NCI-H2196 treated with DMSO at 0.1 percent for 48 hours (cell line): ENCODE measurements at regions not wholly inside any gene's neighbourhood (a gene's known extent, or its start where the extent isn't known, plus 50 kb on each side); places are given as distances from the start of the nearest gene placed in this dataset.

ENCODE experiments used
- DNase-seq: peaks from one replicate; lab custom pipeline; 2025; ENCODE audit not compliant: unreplicated experiment; lab: John Stamatoyannopoulos, UW

DNA sequence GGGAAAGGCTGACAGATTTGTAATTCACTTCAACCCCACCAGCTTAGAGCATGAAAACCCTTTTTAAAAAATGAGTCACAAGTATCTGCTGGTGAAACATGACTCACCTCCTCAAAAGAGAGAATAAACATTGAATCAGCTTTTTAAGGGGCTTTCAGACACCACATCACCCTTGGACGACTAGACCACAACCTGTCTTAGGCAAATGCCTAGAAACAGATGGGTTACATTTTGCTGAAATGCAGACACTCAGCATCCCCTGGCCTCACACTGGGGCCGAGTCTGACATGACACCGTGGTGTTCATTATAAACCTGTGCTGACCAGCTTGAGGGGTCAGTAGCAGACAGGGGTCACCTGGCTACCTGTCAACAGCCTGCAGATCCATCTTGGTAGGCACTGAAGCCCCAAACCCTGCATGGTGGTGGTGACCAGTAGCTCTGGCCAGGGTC, 175.3 kb upstream of the CST7 start:
- no peak for DNase-seq

DNA sequence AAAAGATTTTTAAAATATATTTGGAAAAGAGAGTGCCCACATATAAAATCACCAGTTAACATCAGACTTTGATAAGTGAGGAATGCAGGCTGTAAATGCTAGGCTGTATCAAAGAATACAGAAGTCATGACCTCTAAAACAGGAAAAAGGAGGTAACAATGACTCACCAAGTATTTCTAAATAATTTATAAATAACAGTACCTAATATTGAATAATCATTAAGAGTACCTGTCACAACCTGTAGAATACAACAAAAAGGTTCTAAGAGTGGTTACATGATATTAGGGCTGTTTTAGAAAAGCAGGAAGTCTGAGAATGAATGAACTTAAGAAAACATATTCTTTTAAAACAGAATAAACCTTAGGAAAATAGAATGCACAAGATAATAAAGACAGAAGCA, 173.1 kb upstream of the CST7 start:
- no peak for DNase-seq

DNA sequence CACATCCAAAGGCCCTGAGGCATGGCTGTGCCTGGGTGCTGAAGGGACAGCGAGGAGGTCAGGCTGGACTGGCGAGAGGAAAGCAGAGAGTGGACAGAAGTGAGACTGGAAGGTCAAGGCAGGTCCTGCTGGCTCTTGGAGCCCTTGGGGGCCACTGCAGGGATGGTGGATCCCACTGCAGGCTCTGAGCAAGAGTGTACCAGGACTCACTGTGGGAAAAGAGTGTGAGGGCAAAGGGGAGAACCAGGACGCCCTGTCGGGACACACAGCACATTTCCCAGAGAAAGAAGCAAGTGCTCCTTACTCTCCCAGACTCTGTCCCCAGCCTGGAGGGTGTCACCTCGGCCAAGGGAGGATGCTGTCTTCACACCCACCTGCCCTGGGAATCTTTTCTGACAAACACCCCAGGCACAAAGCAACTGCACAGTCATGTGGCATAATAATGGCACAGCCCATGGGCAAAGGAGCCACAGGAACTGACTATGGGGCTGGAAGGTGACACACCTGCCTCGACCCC, 172.3 kb upstream of the CST7 start:
- no peak for DNase-seq

DNA sequence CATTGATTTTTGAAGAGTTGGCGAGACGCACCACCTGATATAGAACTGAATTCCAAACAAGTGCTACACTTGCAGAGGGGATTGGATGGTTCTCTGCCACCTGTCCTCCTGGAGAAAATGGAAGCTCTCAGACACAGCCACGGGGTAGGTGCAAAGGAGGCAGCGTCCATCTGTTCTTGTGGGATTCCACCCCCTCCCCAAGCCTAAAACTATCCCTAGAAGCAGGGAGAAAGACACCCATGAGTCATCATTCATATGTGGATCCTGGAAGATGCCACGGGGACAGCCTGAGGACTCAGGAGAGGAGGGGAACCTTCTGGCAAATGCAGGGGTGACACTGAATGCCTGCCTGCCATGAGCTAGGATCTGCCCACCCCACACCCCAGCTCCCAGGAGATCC, 171.3 kb upstream of the CST7 start:
- DNase-seq = no peak

DNA sequence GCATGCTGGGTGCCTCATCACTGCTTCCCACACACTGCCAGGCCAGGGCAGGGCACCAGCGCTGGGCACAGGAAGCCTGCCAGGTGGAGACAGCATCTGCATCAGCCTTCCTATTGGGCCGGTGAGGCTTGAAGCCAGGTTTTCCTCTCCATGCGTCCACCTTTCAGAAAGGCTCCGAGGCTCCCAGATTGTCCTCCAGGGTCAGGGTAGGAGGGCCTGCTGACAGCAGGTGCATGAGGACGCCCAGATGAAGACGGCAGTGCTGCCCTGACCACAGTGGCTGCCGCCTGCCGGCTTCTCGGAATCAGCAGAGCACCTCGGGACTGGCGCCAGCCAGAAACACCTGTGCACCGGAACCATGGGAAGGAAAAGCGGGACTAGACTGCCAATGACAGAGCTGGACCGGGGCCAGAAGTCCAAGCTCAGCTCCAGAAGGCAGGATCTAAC, 170.5 kb upstream of the CST7 start:
- peak; percentile 40 for DNase-seq

DNA sequence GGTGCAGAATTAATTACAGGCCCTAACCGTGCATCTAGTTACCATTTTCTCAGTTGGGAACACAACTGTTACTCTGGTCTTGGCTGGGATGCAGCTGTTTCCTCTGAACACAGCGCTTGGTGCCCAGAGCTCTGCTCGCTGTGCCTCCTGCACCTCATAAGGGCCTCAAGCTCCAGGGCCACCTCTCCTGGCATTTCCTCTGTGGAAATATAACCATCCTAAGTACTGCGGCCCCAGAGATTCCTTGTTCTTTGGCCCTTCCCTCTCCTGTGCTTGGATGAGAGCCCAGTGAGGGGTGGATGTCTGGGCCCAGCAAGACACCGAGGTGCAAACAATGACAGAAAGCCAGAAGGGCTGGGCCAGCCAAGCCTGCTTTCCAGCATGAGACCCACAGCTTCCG, 169.9 kb upstream of the CST7 start:
- DNase-seq = no peak

DNA sequence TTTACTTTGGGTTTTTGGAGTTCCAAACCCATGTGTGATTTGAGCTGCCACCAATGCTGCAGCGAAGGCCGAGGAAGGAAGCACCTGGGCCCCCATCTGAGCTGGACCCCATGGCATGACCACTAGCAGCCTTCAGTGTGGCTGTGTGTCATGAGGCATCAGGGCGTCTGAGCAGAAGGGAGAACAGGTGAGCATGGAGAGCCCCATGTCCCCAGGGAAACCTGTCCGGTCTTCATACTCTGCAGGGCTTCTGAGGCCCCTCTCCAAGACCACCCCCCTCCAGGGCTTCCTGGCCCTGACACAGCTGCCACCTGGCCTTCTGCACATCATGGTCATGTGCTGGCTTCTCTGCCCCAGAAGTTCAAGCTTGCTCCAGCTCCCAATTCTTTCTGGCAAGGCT, 169.1 kb upstream of the CST7 start:
- no peak for DNase-seq

DNA sequence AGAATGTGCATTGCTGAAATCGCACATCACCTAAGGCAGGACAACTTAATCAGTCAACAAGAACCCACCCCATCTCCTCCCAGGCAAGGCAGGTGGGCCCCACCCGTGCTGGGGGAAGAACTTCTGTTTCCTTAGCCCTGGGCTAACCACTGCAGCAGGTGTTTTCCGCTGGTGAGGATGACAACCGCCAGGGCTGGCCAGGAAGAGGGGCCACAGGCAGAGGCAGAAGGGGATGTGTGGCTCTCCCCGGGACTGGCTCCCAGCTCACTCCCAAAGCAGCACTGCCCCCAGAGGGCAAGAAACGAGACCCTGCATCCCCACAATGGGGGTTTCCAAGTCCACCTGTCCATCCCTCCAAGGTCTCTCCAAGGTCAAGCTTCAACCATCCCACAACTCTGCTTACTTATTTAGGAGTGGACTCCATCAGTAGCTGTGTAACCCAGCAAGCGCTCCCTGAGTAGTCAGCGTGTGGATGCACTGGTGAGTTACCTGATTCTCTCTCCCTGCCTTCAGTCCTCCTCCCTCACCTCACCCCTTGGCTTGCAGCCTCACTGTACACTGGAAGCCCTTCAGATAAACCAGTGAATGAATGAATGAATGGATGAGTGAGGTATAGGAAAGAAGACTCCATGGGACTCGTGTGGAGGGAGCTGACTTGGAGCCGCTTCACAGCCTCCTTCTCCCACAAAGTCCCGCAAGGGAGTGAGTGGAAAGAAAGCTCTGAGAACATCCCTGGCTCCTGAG, 168.2 kb upstream of the CST7 start:
- no peak for DNase-seq

DNA sequence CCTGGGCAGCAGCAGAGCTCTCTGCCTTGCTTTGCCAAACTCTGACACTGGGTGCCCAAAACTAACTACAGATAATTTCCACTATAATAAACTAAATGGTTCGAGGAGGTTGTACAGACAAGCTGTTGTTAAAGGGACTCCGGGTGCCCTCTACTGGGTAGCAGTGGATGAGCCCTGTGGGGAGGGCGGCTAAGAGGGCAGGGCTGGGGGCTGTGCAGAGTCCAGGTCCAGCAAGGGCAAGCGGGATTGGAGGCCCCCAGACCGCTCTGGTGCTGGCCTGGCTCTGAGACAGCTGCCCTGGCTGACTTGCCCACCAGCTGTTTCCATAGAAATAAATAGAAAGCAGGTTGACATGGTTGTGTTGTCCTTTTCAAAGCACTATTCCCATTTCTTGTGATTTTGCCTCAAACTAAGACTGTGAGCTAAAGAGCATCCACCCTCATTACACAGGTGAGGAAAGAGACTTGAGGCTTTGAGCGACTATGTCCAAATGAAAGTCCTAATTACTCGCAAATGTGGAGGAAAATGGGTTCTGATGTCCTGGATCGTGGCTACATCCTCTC, 167.6 kb upstream of the CST7 start:
- DNase-seq = no peak

DNA sequence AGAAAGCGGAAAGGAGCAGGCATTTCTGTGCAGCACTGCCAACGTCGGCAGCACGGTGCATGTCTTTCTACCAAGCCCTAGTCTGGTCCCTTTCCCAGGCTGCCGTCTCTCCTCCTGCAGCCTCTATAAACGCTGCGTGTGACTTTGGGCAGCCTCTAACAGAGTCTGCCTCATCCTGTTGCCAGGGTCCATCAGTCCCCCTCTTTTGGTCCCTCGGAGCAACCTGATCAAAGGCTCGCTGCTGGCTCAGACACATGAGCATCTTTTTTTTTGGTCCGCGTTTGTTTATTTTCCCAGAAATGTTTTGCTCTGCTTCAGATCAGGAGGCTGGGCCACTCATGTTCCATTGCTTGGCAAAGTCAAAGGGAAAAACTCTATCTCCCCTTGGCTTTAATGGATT, 166.8 kb upstream of the CST7 start:
- no peak for DNase-seq

DNA sequence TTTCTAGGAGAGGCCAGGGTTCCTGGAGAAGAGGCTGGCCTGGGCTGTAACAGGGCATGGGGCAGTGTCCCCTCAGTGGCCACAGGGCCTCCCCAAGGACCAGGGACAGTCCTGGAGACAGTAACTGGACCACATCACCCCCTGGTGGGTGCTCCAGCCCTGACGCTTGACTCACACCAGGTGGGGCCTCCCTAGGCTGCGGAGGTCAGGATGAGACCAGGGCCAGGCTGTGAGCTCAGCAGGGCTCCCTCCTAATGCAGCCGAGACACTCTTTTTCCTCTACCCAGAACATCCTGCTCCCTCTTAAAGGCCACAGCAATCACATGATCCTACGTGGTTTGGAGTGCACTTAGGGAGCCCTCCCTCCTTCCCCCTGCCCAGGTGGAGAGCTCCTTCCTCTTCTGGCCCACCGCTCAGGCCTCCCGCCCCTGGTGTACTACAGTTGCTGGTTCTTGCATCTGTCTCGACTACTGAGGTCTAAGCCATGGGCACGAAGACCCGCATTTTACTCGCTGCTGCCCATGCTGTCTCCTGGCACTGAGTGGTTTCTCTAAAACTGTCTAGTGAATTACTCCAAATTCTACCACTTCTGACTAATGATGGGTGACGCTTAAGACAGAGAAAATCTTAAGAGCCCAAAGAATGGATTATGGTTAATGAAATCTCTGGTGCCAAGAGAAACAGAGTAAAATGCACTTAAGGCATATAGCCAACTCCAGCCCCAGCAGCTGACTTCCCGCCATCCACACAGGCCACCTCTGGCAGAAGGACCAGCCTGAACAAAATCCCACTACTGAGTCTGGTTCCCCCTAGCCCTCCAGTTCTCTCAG, 166.1 kb upstream of the CST7 start:
- no peak for DNase-seq

DNA sequence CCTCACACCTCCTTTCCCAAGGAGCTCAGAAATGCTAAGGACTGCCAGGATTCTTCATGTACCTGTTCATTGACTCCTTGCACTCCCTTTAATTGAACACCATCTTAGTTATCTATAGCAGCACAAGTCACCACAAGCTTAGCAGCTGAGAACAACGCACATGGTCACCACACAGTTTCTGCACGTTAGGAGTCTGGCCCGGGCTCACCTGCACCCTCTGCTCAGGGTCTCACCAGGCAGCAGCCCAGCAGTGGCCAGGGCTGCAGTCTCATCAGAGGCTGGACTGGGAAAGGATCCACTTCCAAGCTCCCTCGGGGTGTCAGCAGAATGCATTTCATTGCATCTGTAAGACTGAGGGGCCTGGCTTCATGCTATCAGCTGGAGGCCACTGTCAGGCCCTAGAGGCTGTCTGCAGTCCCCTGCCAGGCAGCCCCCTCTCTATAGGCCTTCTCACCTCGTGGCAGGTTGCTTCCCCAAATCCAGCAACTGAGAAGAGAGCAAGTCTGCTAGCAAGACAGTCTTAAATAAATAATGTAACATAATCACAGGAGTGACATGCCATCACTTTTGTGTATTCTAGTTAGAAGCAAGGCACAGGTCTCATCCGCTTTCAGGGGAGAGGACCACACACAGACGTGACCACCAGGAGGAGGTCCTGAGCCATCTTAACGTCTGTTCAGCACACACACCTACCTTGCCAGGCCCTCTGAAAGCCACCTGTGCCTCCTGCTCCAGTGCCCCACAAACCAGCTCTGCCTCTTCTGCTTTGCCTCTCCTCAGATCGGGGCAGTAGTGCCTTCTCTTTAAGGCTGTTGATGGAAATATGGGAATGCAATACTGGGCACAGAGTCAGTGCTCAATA, 165.2 kb upstream of the CST7 start:
- no peak for DNase-seq

DNA sequence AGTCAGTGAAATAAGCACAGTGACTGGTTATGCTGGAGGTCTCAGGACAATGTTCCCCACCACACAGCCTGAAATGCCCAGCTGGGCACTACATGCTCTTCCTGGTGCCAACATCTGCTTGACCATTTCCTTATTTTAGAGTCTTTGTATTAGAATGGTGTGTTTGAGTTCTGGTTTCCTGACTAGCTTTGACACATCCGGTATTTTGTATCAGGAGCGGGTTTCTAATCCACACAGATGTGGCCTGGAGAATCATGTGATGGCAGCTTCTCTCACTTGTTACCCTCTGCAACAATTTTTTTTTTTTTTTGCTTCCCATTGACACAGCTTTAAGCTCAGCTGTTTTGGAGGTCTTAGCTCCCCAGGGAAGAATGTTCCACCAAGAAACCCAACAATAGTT, 164.5 kb upstream of the CST7 start:
- no peak for DNase-seq

DNA sequence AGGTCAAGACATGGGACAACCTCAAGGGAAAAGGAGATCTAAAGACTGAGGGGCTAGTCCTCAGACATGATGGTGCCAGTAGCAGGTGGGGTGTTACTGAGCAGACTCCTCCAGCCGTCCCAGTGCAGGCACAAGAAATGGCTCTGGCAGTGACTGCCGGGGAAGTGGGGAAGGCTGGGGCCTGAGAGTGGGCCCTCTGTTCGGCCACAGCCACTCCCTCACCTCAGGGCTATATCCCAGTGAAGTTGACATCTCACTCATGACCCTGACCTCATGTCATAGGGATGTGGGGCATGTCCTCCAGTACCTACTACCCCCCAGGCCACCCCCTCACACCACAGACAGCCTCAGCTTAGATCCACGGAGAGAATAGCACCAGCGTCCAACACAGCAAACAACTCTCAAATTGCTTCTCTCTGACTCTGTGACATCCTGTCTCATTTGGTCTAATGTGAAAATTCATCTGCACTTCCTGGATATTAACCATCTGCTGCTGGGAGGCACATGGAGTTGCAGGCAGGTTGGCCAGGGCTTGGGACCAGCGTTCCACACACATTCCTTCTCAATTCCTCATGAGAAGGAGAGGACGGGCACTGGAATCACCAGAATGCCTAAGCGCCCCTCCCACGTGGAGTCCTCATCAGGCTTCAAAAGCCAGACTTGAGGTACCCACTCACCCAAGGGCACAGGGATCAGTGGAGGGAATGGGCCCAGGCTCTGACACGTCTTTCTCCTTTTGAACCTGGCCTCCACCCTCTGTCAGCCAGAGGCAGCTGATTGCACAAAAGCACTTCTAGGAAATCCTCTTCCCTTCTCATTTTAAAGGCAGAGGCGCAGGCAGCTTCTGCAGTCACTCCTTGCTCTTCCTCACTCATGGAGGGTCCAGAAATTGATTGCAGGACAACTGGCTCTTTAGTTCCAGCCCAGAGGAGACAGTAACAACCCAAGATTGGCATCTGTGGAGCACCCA, 163.6 kb upstream of the CST7 start:
- DNase-seq = no peak

DNA sequence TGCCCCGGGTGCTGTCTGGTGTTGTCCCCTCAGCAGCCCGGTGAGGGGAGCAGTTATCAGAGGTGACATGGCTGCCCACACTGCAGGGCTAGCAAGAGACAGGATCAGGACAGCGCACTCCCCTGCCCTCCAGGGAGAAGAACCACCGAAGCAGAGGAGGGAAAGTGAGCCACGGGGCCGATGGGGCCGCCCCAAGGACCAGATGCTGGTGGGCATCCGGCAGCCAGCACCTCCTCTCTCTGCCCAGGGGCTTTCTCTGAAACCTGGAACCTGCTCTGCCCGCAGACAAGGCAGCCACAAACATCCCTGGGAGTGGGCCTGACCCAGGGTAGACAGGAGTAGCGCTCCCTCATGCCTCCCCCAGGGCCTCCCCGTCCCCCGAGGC, 163.0 kb upstream of the CST7 start:
- no peak for DNase-seq

DNA sequence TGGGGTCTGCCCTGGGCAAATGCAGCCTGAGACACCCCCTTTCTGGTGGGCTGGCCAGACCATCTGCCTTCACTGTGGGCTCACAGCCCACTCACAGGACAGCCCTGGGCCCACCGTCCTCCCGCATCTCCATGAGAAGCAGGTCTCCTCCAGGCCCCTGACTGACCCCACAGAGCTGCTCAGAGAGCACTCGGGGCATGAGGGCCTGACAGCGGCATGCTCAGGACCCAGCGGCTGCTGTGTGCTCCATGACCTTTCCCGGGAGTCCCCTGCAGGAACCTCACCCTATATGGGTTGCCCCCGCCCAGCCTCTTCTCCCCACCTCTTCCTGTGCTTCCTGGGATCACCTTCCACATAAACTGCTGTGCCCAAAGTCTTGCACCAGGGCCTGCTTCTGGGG, 162.4 kb upstream of the CST7 start:
- DNase-seq = no peak

DNA sequence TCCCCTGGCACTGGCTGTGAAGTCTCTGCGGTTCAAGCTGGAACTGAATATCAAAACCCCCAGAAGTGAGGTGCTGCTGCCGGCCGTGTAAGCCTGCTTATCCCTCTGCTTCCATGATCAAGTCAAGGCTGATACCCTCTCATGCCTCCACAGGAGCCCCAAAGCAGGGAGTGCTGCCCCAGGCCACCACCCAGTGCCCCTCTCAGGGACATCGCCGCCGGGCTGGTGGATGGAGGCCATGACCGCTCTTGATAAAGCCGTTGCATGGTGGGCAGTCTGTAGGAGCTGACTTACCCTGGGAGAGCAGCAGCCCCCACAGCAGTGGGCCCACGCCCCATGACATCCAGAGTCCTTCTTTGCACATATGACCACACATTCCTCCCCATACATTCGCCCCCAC, 162.0 kb upstream of the CST7 start:
- no peak for DNase-seq

DNA sequence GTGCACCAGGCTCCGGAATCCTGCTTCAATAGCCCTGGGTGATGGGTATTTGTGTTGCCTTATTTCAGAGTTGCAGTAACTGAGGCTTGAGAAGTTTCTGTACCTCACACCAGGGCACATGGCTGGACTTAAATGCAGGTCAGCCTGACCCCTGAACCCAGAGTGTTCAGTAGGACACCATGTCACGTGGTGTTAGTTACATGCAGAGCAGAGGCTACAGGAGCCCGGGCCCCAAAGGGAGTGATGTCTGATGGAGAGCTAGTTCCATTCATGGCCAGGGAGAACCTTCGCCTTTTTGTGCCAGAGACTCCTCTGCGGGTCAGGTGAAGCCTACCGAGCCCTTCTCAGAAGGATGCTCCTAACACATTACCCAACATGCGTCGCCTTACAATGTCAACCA, 161.4 kb upstream of the CST7 start:
- DNase-seq = no peak

DNA sequence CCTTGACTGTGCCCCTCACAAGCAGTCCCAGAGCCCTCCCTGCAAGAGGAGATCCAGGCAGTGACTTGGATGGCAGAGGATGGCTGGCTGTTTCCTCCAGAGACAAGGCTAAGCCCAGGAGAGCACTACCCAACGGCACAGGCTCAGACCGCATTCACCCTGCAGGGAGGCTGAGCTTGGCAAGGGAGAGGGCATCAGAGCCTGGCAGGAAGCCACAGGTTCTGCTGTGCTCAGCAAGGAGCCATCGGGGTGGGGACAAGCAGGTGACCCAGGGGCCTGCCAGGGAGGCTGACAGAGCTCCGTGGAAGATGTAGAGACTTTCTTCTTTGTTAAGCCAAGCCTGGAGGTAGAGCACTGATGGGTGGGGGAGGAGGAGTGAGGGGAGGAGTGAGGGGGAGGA, 159.2 kb upstream of the CST7 start:
- DNase-seq = no peak

DNA sequence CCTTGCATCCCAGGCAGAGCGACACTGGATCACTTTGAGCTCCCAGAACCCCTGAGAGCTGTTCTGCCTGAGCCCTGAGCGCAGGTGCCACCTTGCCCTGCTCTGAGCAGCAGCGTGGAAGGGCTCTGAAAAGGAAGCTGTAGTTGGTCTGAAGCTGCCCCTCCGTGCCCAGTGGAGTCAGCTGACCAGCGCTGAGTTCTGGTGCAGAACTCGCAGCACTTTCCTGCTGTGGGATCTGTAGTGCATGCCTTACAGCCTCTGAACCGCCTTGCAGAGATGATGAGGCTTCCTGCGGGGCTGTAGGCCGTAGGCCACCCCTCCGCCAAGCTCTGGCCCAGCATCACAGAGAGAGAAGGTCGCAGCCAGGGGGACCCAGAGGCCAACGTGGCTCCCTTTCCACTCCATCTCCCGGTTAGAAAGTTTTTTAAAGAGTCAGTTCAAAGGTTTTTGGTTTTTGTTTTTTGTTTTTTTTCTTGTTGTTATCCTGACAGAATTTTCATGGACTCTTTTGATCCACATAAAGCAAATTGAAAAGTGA, 158.3 kb upstream of the CST7 start:
- DNase-seq = no peak
